HG03280 (cell line): ENCODE measurements at regions not wholly inside any gene's neighbourhood (a gene's known extent, or its start where the extent isn't known, plus 50 kb on each side); places are given as distances from the start of the nearest gene placed in this dataset.
"Not testable (repeated sequence)": the region's sequence is repeated elsewhere in the genome, so short reads cannot be mapped to it uniquely, and the experiment has no call there.

Source experiments
- ATAC-seq: cut with Tn5 transposase; IDR thresholded peaks from one replicate; pipeline ENCODE4 v1.9.1; 2021; ENCODE audit warnings: mild to moderate bottlenecking, moderate library complexity; ENCODE audit not compliant: unreplicated experiment

DNA sequence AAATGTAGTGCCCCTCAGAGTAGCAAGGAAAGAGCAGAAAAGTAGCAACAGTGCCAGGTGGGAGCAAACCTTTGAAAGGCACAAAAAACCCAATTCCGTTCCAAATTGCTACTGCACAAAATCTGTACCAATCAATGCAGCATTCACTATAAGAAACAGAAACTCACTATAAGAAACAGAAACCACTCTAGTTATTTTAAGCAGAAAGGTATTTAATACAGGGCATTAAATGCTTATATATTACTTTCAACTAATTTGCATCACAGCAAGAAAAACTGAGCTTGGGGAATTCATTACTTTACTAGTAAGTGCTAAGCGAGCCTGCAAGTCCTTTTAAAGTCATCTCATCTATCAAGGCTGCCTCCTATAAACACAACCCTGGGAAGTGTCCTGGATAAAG is 116.5 kb upstream of the OLIG3 start:
- ATAC-seq: no peak

DNA sequence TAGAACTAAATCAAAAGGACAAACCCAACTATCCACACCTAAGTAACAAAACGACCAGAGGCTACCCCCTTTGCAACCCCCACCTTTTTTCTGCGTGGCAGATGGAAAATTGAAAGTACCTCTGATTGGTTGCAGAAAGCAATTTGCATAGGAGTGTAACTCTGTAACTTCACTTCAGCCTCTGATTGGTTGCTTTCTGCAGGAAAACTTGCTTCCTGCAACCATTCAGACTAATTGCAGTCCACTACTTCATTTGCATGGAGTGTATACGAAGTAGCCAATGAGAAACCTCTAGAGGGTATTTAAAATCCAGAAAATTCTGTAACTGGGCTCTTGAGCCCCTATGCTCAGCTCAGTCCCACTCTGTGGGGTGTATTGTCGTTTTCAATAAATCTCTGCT is 129.1 kb upstream of the OLIG3 start:
- no peak for ATAC-seq

DNA sequence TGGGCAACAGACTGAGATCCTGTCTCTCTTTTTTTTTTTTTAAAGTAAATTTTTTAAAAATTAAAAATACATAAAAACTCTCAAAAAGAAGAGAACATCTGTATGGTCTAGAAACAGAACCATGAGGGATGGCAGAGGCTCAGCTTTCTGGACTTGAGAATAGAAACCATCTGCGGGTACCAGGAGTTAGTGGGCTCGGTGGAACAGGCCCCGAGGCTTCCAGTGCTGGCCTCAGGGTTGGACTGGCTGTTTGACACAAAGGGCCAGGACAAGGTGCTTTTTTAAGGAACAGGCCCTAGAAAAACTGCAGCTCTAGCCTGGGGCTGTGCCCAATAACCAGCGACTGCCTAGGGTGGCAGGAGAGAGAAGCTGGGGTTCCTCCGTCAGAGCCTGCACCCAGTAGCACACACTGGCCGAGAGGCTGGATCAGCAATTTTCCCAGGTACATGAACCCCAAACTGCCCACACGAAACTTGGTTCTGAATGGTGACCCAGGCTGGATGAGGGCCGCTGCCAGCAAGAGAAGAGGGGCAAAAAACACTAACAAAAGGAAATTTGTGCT is 131.0 kb upstream of the OLIG3 start:
- ATAC-seq: no peak

DNA sequence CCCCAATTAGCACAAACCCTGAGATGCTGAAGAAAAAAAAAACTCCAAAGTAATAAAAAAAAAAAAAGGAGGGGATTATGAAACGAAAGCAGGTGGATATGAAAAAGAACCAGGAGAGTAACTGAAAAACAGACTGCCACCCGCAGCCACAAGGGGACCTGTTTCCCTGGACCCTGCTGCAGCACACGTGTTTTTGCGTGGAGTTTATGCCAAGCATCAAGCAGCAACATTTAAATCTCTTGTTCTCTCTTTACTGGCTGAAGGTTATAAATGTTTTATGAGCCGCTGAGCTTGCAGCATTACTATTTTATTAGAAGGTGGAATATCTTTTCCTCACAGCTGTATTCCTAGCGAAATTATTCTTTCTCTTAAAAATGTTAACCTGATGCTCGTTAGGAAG is 131.6 kb upstream of the OLIG3 start:
- ATAC-seq: no peak

DNA sequence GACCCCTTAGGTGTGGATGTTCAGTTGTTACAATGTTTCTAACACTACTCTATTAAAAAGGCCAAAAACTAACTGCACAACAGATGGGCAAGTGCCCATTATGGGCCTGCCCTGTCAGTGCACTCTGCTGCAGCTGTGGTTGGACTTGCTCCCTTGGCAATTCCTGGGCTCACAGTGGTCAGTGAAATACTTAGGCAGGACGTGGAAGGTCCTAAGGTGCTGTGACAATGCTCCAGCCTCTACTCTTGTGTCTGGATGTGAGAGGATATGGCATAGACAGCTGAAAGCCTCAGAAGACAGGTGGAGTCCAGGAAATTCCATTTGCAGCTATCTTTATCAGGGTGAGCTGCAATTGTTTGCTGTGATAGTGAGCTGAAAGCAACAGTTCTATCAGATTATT is 136.5 kb upstream of the OLIG3 start:
- no peak for ATAC-seq

DNA sequence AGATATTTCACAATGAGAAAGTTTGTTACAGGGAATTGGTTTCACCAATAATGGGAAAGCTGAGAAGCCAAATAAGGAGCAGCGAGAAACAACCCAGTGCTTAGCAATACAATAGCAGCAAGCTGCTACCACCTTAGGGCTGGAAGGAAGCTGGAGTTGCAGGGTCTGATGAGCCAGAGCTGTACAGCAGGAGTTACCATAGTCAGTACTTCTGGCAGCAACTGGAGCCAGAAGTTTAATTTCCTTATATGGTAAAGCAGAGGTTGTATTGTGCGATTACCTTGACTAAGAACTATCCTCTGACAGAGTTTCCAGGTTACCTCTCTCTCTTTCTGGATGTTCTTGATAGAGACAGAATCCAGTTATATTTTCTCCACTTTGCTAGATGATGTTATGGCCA is 137.1 kb upstream of the OLIG3 start:
- no peak for ATAC-seq

DNA sequence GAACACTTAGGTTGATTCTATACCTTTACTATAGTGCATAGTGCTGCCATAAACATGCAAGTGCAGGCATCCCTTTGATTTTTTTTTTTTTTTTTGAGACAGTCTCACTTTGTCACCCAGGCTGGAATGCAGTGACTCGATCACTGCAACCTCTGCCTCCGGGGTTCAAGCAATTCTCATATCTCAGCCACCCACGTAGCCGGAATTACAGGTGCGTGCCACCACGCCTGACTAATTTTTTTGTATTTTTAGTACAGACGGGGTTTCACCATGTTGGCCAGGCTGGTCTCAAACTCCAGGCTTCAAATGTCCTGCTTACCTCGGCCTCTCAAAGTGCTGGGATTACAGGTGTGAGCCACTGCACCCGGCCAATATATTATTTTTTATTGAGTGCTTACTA is 140.0 kb upstream of the OLIG3 start:
- ATAC-seq: not testable (repeated sequence)

DNA sequence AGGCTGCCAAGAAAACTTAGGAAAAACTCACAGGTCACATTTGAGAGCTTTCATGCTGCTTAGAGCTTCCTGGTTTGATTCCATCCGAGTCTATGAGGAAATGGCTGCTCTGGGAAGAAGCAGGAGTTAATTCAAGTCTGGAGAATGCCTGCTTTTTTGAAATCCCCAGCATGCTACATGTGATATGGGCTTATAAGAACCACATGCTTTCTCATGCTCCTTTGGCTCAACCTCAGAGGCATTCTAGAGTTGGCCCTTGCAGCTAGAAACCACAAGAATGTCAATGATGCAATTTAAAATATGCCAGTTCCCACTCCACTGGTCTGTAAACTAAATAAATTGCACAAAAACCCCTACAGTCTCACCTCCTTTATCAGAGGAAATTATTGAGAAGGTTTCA is 142.9 kb upstream of the OLIG3 start:
- no peak for ATAC-seq

DNA sequence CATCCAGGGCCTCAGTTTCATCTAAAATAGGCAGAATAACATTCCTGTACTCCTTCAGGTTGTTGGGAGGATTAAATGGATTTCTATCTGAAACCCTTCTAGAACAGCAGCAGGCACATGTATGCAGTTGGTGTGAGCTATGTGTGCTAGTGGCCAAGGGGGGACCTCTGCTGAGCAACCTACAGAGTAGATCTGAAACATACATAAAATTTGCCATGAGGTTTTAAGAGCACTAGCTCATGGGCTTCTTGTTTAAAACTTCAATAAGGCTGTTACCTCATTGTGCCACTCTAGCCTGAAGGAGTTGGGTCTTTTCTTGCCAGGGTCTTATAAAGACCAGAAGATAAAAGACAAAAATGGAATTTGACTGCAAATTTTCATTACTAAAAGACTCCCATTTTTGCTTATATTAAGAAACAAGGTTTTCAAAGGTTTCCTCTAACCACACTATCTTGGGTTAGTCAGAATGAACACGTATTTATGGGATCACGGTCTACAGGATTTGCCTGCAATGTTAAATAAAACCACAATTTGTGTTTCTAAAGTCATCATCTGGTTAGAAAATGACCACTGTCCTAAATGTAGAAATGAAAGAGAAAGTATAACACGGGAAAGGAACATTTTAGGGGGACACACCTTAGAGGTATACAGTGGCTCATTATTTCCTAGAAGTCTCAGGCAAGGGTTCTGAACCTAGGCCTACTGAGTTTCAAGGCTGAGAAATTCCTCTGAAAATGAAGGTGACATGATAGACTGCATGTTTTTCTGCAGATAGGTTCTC is 144.9 kb upstream of the OLIG3 start:
- ATAC-seq: no peak

DNA sequence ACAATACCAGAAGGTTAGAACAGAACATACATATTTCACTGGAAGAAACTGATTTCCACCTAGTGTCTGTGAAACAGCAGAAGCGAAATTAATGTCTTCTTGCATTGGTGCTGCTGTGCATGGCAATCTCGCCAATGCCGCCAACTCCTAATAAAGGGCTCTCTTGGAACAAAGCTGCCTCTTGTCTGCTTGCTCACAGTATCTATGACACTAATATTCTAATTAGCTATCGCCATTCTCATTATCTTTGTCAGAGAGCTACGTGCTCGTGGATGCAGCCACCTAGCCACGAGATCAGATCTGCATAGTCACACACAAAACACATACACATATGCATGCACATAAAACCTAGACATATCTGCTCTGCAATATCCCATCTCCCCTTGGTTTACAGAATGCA is 145.9 kb upstream of the OLIG3 start:
- ATAC-seq: no peak

DNA sequence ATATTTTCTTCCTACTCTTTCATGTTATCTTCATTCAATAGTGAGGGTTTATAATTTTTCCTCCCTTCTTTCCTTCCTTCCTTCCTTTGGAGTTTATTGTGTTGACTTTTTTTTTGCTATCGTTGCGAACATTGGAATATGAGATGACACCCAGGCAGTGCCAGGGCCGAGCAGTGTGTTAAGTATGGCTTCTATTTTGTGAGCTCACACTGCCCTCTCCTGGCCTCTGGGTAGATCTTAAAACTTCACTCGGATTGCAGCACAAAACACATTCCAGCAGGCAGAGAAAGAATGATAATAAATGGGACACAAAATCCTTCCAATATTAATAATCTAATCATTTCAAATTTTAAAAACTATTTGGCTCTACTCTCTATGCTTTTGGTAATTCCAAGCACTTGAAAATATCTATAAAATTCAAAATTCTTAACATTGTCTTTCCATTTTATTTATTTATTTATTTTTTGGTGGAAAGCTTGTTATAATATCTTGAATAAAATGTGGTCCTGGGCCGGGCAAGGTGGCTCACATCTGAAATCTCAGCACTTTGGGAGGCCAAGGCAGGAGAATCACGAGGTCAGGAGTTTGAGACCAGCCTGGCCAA is 147.4 kb upstream of the OLIG3 start:
- ATAC-seq: peak; percentile 79

DNA sequence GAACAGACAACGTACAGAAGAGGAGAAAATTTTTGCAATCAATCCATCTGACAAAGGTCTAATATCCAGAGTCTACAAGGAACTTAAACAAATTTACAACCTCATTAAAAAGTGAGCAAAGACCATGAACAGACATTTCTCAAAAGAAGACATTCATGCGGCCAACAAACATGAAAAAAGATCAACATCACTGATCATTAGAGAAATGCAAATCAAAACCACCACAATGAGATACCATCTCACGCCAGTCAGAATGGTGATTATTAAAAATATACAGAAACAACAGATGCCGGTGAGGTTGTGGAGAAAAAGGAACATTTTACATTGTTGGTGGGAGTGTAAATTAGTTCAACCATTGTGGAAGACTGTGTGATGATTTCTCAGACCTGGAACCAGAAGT is 149.0 kb upstream of the OLIG3 start:
- ATAC-seq: not testable (repeated sequence)

DNA sequence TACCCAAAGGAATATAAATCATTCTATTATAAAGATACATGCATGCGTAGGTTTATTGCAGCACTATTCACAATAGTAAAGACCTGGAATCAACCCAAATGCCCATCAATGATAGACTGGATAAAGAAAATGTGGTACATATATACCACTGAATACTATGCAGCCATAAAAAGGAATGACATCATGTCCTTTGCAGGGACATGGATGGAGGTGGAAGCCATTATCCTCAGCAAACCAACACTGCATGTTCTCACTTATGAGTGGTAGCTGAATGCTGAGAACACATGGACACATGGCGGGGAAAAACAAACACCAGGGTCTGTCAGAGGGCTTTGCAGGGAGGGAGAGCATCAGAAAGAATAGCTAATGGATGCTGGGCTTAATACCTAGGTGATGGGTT is 149.4 kb upstream of the OLIG3 start:
- not testable (repeated sequence) for ATAC-seq

DNA sequence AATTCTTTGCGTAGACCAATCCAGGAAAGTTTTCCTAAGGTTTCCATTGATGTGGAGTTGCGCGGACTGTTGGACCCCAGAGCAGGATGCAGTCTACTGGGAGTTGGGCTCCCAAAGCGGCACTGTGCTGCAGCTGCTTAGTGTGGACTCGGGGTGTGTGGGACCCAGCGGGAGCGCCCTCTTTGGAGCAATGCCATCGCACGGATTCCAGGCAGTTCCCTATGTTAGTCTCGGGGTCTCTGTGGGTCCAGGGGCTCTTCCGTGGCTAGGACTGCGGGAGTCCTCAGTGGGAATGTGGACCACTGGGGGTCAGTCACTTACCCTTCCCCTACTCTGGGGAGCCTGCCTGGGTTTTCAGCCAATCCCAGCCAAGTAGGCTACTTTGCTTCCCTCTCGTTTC is 151.7 kb upstream of the OLIG3 start:
- ATAC-seq: no peak

DNA sequence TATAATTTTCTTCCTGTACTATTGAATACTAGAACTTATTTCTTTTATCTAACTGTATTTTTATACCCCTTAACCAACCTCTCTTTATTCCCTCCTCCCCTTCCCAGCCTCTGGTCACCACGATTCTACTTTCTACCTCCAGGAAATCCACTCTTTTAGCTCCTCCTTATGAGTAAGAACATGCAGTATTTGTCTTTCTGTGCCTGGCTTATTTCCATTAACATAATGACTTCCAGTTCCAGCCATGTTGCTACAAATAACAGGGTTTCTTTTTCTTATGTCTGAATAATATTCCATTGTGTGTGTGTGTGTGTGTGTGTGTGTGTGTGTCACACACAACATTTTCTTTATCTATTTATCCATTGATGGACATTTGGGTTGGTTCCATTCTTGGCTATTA is 152.3 kb upstream of the OLIG3 start:
- no peak for ATAC-seq

DNA sequence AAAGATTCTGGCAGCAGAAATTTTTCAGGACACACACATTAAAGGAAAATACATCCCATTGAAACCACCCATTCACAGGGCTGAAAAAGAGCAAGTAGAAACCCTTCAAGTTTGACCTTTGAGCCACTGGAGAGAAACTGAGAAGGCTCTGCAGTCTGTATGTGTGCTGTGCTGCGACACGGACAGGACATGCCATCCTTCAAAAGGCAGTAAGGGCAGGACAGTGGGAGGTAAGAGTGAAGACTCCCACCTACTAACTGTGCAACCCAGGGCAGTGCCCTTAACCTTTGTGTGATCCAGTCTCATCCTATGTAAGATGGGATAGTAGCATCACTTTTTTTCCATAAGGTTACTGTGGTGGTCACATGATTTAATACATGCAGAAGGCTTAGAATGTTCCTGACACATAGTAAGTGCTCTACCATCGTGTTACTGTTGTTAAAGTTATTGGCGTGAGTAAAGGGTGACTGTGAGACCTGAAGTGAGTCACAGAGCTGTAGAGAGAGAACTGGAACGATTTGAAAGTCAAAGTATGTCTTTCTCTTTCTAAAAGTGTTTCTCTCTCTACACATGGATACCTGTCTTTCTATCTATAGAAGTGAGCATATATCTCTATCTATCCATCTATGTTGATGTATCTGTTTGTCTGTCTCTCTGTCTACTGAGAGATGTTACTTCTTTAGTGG is 153.7 kb upstream of the OLIG3 start:
- ATAC-seq: peak; percentile 51

DNA sequence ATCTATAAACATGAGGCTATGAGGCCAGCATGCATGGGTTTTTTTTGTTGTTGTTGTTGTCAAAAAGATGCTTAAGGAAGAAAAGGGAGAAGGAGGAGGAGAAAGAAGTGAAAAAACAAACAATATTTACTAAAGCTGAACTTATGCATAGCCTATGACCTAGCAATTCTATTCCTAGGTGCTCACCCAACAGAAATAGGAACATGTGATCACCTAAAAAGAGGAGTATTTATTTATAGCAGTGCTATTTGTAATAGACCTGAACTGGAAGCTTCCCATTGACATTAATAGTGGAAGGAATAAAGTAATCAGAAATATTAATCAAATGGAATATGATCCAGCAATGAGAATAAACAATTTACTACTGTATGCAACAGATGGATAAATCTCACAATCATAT is 156.5 kb upstream of the OLIG3 start:
- ATAC-seq: no peak

DNA sequence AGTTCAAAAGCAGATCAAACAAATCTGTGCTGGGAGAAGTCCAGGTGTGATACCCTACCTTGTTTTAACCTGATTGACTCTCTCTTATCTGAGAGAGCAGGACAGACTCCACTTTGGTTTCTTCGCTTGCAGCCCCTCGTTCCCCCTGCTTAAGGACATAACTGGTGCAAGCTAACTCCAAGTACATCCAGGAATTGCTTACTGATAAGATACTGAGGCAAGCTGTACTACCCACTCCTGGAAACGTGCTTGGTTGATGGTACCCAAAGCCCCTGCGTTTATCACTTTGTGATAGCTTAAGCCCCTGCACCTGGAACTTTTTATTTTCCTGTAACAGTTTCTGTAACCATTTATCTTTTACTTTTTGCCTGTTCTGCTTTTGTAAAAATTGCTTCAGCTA is 157.0 kb upstream of the OLIG3 start:
- no peak for ATAC-seq

DNA sequence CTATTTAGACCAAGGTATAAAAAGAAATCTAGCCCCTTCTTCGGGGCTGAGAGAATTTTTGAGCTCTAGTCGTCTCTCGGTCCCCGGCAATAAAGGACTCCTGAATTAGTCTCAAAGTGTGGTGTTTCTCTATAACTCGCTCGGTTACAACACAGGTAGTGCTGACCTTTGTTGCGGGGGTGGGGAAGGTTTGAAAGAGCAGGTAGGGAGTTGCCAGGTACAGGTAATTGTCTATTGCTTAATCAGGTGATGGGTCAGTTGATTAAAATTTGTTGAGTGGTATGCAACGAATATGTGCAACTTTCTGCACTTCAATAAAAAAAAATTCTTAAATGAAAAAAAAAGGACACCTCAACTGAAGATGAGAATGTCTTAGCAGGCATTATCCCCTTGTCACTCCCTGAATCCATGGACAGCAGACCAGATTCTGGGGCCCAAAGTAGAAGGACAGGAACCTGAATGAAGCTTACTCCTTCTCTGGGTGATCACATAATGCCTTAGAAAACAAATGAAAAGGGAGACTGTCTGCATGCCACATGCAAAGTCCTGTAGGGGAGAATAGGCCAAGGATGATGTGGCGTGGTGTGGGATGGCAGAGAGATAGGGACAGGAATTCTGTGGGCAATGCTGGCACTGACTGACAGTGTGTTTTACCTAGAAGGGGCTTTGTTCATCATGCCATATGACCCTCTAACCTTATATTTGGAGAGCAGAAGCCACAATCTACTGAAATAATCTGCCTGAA is 157.6 kb upstream of the OLIG3 start:
- no peak for ATAC-seq

DNA sequence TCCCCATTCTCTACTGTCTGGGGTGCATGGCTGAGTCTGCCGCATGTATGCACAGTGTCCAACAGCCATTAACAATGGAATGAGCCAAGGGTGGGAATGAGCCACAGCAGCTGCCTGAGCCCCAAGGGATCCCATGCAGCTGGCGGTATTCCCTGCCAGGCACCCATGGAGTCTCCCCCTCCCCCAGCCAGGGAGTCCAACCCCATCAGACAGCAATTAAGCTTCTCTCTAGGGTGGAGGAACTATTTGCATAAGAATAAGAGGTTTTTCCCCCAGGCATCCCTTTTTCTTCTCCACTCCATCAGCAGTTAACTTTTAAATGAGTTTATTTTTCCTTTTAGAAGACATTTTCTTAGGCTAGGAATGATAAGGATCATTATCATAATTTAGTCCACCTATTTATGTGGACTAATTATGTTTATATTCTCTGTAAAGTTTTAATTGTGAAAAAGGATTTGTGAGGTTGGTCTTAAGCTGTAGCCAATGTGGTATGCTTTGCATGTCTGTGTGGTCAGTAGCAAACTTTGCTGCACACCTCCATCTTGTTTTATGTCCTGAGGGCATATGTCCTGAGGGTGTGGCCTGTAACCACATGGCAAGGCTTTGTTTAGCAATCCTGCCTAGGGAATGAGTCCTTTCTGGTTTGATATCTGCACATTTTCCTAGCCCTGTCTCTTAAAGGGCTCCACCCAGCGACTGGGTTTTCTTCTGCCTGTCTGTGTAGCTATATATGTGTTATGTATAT is 158.9 kb upstream of the OLIG3 start:
- ATAC-seq: no peak

DNA sequence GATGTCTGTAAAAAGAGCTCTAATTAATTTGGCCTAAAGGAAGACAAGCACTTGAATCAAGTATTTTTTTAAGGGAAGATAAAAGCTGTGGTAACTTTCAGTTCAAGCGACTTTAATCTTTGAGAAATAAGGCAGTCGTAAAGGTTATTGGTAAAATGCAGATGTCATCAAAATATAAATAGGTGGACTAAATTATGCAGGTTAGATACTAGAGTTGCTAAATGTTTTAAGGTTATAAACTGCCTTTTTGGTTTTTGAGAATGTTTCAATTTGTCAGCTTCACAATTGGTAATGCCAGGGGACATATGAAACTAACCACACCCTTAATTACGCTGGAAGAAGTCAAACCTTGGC is 159.5 kb upstream of the OLIG3 start:
- no peak for ATAC-seq
